HepG2 (cell line): ENCODE measurements at regions not wholly inside any gene's neighbourhood (a gene's known extent, or its start where the extent isn't known, plus 50 kb on each side); places are given as distances from the start of the nearest gene placed in this dataset.

Source experiments
- ATAC-seq: fragments of 200-7000 bp; cut with Tn5 transposase; 3 replicates; pipeline ENCODE4 v1.9.1; 2020; ENCODE audit warnings: mild to moderate bottlenecking, moderate library complexity
- BruUV-seq: library from RNA; stranded (reverse); fragments of 400-500 nt; replicated peaks from 2 replicates; lab custom pipeline; 2021; lab: Mats Ljungman, UMichigan
- CTCF ChIA-PET: fragments of 300-600 bp; formaldehyde crosslinking; extraction: SDS; loops from one replicate; lab custom pipeline; 2021; ENCODE audit warnings: low total read pairs, inconsistent platforms, low intra/inter-chr PET ratio; lab: Yijun Ruan, JAX
- POLR2A ChIA-PET: fragments of 350-600 bp; sonication (Branson Sonifier 250); formaldehyde crosslinking; loops from one replicate; lab custom pipeline; 2020; ENCODE audit warnings: antibody characterized with exemption, inconsistent platforms; lab: Yijun Ruan, JAX
- DNase-seq: peaks from one replicate; pipeline ENCODE4 v3.0.0-alpha.2; 2015; ENCODE audit warnings: low spot score
- FAIRE-seq: peaks from 3 replicates; lab custom pipeline; 2011; peaks lifted over from hg19 to GRCh38; lab: Jason Lieb, UNC
- H2AFZ ChIP-seq: one replicate; pipeline ENCODE4 v1.6.1; 2011; ENCODE audit warnings: low read length, inconsistent platforms
- H3K27ac ChIP-seq: fragments of 300-600 bp; 3 replicates; pipeline ENCODE4 v1.8.0; 2011; ENCODE audit warnings: mixed run types, mild to moderate bottlenecking, mixed read lengths, low read length, inconsistent platforms; ENCODE audit not compliant: insufficient read depth; ENCODE audit errors: extremely low read length
- H3K27me3 ChIP-seq, 2 experiments: fragments of 200-600 bp in 1 of 2; 2 replicates in 1 of 2; 3 replicates in 1 of 2; pipeline versions ENCODE4 v1.6.0 to v1.8.0; 2011; ENCODE audit warnings: low read length in 2 of 2, mild to moderate bottlenecking in 2 of 2, moderate library complexity in 2 of 2, inconsistent platforms in 1 of 2; ENCODE audit not compliant: insufficient read depth in 2 of 2, control insufficient read depth in 1 of 2
- H3K36me3 ChIP-seq, 2 experiments: fragments of 200-600 bp in 1 of 2; replicated peaks in 1 of 2; 2 replicates in 1 of 2; 3 replicates in 1 of 2; pipeline versions ENCODE4 v1.5.1 to v1.8.0; 2011; ENCODE audit warnings: low read length in 2 of 2, inconsistent platforms in 1 of 2; ENCODE audit not compliant: insufficient read depth in 2 of 2, control insufficient read depth in 1 of 2
- H3K4me1 ChIP-seq: 2 replicates; pipeline ENCODE4 v1.5.1; 2012; ENCODE audit warnings: low read length, inconsistent platforms; ENCODE audit not compliant: insufficient read depth
- H3K4me2 ChIP-seq: 2 replicates; pipeline ENCODE4 v1.6.0; 2011; ENCODE audit warnings: low read depth, low read length, inconsistent platforms
- H3K4me3 ChIP-seq, 3 experiments: fragments of 200-600 bp in 1 of 3; sonication (generic), shearing (Covaris generic) in 1 of 3; replicated peaks in 1 of 3; 2 replicates each; pipeline ENCODE4 v1.5.1; 2011 to 2016; ENCODE audit warnings: low read length in 3 of 3, inconsistent platforms in 2 of 3, low read depth in 2 of 3, mild to moderate bottlenecking in 2 of 3, control low read depth in 1 of 3, mixed read lengths in 1 of 3; ENCODE audit not compliant: insufficient read depth in 1 of 3
- H3K79me2 ChIP-seq: one replicate; pipeline ENCODE4 v1.6.1; 2011; ENCODE audit warnings: low read length, inconsistent platforms; ENCODE audit not compliant: insufficient read depth
- H3K9ac ChIP-seq: 2 replicates; pipeline ENCODE4 v1.6.0; 2011; ENCODE audit warnings: mild to moderate bottlenecking, low read depth, low read length, inconsistent platforms; ENCODE audit not compliant: insufficient read depth
- H3K9me3 ChIP-seq: 2 replicates; pipeline ENCODE4 v1.5.1; 2012; ENCODE audit warnings: mild to moderate bottlenecking, low read length
- H4K20me1 ChIP-seq: 2 replicates; pipeline ENCODE4 v1.6.0; 2011; ENCODE audit warnings: inconsistent platforms, mild to moderate bottlenecking, low read length, moderate library complexity; ENCODE audit not compliant: insufficient read depth
- CTCF ChIP-seq: sonication (generic); formaldehyde crosslinking; IDR thresholded peaks from 2 replicates; pipeline ENCODE4 v1.5.0; 2020; ENCODE audit warnings: mild to moderate bottlenecking, missing genetic modification reagents, moderate library complexity
- GATA4 ChIP-seq: sonication (generic); IDR thresholded peaks from 2 replicates; pipeline ENCODE4 v1.6.1; 2016; ENCODE audit warnings: antibody characterized with exemption, low read depth, borderline replicate concordance
- GFI1 ChIP-seq: sonication (generic); formaldehyde crosslinking; IDR thresholded peaks from 2 replicates; pipeline ENCODE4 v1.5.0; 2020; ENCODE audit warnings: missing genetic modification reagents, mild to moderate bottlenecking, borderline replicate concordance
- HCFC1 ChIP-seq: fragments of 150-350 bp; IDR thresholded peaks from 2 replicates; pipeline ENCODE4 v1.6.1; 2014; ENCODE audit warnings: low read depth, low read length
- KDM1A ChIP-seq: IDR thresholded peaks from 2 replicates; pipeline ENCODE4 v1.6.1; 2016; ENCODE audit warnings: missing compliant biosample characterization
- NCOA2 ChIP-seq: sonication (generic); formaldehyde crosslinking; IDR thresholded peaks from 2 replicates; pipeline ENCODE4 v1.8.0; 2022; ENCODE audit warnings: inconsistent platforms
- SP140L ChIP-seq: sonication (generic); formaldehyde crosslinking; IDR thresholded peaks from 2 replicates; pipeline ENCODE4 v1.4.0; 2020; ENCODE audit warnings: missing genetic modification reagents, borderline replicate concordance
- STAG1 ChIP-seq: sonication (generic); formaldehyde crosslinking; IDR thresholded peaks from 2 replicates; pipeline ENCODE4 v1.4.0; 2020; ENCODE audit warnings: missing genetic modification reagents
- ZC3H13 ChIP-seq: sonication (generic); formaldehyde crosslinking; IDR thresholded peaks from 2 replicates; pipeline ENCODE4 v1.8.1; 2023; ENCODE audit warnings: mild to moderate bottlenecking, missing genetic modification reagents, moderate library complexity
- ZNF367 ChIP-seq: sonication (generic); formaldehyde crosslinking; IDR thresholded peaks from 2 replicates; pipeline ENCODE4 v1.4.0; 2020; ENCODE audit warnings: missing genetic modification reagents, borderline replicate concordance
- ZNF484 ChIP-seq: sonication (generic); formaldehyde crosslinking; IDR thresholded peaks from 2 replicates; pipeline ENCODE4 v1.5.1; 2020; ENCODE audit warnings: mild to moderate bottlenecking, low read depth, missing genetic modification reagents, borderline replicate concordance
- ZNF646 ChIP-seq: sonication (generic); formaldehyde crosslinking; IDR thresholded peaks from 2 replicates; pipeline ENCODE4 v1.9.0; 2021; ENCODE audit warnings: mild to moderate bottlenecking, missing genetic modification reagents
- in situ Hi-C: cut with HindIII; loops from 2 replicates; pipeline ENCODE4 v1.10.0; 2017; ENCODE audit warnings: low pct_unique_long_range_greater_than_20kb; ENCODE audit not compliant: extremely low pct_ligation_motif_present
- intact Hi-C: fragments of 100-400 bp; cut with micrococcal nuclease; formaldehyde crosslinking; loops from one replicate; pipeline ENCODE4 v1.10.0; 2022; ENCODE audit not compliant: unreplicated experiment

GRCh38 chr7:126185959-126186580 is 1066.7 kb downstream of the GRM8 start (continued):
- no peak for TF ChIP-seq CTCF (CRISPR knock-in tag)
- no peak for TF ChIP-seq ZC3H13 (CRISPR knock-in tag)
- TF ChIP-seq GATA4 = no peak
- TF ChIP-seq KDM1A = no peak

- Histone ChIP-seq H3K4me2 (no peak overlapping the region), H3K79me2 (no peaks in the 10 kb centered on the region), H3K4me3 (no peak overlapping the region), H3K36me3 (no peaks in the 10 kb centered on the region), H3K9me3 (peaks cover 70% of the 10 kb centered on the region), H3K27ac (no peak overlapping the region), H3K9ac (no peak overlapping the region), H3K4me1 (no peaks in the 10 kb centered on the region), H3K27me3 (no peaks in the 10 kb centered on the region), H4K20me1 (no peaks in the 10 kb centered on the region), H2AFZ (no peak overlapping the region)
- ATAC-seq = no peak
- POLR2A ChIA-PET = no interaction called here
- no peak for DNase-seq
- no TSS peak for BruUV-seq
- no peak for FAIRE-seq
- intact Hi-C loops = no loop called here
- in situ Hi-C loops = no loop called here
- TF ChIP-seq GFI1 (CRISPR knock-in tag) = no peak
- no peak for TF ChIP-seq STAG1 (CRISPR knock-in tag)
- TF ChIP-seq NCOA2 (CRISPR knock-in tag) = no peak
- no peak for TF ChIP-seq ZNF367
- TF ChIP-seq HCFC1 = no peak
- TF ChIP-seq ZNF484 (CRISPR knock-in tag) = no peak
- TF ChIP-seq ZNF646 = no peak
- no peak for TF ChIP-seq SP140L (CRISPR knock-in tag)
- TF ChIP-seq, all 625 proteins: peak for 0
- CTCF ChIA-PET = no interaction called here
Observed at GRCh38 chr7:126179916-126180315, 1072.8 kb downstream of the GRM8 start.
